HG02798 (cell line): ENCODE measurements at regions not wholly inside any gene's neighbourhood (a gene's known extent, or its start where the extent isn't known, plus 50 kb on each side); places are given as distances from the start of the nearest gene placed in this dataset.

Experiments
- ATAC-seq: cut with Tn5 transposase; IDR thresholded peaks from one replicate; pipeline ENCODE4 v1.9.1; 2021; ENCODE audit warnings: mild to moderate bottlenecking; ENCODE audit not compliant: unreplicated experiment, poor library complexity

DNA sequence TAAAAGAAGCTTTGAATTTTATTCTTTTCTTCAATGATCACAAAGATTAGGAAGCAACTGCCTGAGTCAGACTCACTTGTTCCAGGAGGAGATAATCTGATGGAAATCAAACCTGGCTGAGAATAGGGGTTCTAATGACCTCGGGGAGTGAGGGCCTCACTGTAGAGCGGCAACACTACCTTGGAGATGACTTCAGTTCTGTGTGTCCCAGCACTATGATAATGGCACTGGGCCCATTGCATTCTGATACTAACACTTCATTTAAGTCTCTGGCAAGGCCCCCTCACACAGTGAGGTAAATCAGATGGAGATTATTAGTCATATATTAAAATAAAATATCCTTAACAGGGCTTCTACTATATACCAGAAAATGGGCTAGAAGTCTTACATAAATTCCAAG, 233.3 kb upstream of the EGLN3 start:
- ATAC-seq, result no peak

- no peak for ATAC-seq
Observed at GRCh38 chr14:34183478-34183877, 232.6 kb upstream of the EGLN3 start.

GRCh38 chr14:34181338-34181737, 230.5 kb upstream of the EGLN3 start:
- ATAC-seq, result no peak

DNA sequence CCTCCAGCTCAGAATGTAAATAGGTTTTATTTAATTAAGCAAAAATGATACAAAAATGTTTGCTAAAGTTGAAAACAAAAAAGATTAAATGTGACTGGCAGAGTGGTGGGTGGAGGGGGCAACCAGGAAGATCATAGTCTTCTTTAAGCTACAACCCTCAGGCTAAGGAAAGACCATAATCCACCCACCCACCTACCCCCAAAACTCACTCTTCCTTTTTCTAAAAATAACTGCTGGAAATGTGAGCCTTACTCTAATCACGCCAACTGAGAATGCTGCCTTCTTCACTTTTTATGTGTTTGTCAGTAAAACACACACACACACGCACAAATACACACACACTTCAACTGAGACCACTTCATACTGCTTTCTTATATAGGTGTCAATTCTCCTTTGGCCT, 230.0 kb upstream of the EGLN3 start:
- ATAC-seq, result no peak

- peak; percentile 41 for ATAC-seq
Observed at GRCh38 chr14:34180434-34180833, 229.6 kb upstream of the EGLN3 start.

GRCh38 chr14:34179727-34180126, 228.9 kb upstream of the EGLN3 start:
- no peak for ATAC-seq

DNA sequence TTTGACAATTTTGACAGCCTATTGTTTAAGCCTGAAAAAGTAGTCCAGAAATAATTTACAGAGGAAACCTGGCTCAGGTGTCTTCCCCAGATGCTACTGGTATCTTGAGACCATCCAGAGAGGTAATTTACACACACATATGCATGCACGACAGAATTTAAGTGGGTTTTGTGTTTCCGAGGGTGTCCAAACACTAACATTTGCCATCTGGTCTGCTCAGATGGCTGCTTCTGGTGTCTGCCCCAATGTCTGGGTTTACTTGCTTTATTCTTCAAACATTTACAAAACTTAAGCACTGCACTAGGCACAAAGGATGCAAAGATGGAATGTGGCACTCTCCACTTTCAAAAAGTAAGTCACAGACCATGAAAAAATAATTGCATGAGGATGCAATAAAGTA, 226.6 kb upstream of the EGLN3 start:
- no peak for ATAC-seq

- ATAC-seq, result peak; percentile 37
Observed at GRCh38 chr14:34175574-34175973, 224.7 kb upstream of the EGLN3 start.

DNA sequence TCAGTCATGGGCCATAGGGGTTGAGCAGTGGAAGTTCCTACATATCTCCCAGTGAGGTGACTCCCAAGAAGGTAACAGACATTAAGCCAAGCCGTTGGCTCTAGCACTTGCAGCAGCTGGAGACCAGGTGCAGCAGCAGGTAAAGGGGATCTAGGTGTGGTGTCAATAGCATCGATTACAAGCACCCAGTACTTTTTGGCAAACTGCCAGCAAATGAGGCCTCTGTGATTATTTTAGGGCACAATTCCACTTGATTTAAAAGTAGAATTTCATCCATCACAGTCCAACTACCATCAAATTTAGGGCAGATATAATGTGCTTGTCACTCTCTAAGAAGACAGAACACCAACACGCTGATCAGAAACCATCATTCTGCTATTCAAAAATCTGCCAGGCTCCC, 224.1 kb upstream of the EGLN3 start:
- ATAC-seq, result peak; percentile 6

DNA sequence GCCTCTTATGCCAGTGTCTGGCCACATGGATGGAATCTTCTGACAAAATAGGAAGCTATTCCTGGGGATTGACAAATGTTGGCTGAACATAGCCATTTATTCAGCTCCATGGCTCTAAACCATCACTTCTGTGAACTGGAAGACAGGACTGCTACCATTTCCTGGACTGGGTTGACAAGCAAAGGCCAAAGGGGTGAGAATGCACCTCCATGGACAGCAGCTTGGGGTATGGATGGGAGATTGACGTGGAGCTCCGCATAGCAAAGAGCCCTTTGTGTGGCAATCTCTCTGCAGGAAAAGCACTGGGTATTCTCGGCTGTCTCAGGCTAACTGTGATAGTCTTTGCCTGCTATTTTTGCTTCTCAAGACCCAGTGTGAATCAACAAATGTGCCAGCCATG, 223.0 kb upstream of the EGLN3 start:
- no peak for ATAC-seq

DNA sequence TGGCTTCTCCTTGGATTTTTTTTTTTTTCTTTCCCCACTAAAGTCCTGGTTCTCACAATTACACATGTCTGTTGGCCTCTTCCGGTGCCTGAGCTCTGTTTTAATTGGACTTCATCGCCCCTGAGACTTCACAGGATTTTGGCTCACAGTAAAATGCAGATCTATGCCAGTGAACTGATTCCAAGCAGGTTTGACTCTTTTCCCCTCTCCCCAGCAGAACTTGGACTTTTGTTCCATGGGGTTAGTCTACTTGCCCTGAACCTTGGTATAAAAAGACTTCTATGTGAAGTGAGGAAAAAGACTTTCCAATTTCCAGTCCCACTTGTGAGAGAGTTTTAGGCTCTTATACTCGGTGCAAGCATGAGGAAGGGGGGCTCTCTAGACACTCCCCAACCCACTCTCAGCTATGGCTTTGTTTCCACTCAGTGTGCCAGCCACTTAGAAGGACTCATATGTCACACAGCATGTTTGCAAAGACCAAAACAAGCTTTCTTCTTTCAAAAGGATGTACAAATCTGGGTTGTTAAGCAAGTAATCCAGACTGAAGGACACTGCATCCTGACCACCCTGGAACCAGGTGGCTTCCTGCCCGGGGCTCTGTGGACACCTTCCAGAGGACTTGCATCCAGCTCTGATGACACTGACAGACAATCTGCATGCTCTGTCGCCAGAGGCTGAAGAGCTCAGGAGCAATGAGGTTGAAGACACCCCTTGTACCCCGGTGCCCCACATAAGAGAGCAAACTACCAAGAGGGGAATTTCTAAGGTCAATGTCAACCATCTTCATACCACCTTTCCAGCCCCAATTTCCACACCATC, 221.9 kb upstream of the EGLN3 start:
- no peak for ATAC-seq

GRCh38 chr14:34172173-34172451, 221.2 kb upstream of the EGLN3 start:
- no peak for ATAC-seq

DNA sequence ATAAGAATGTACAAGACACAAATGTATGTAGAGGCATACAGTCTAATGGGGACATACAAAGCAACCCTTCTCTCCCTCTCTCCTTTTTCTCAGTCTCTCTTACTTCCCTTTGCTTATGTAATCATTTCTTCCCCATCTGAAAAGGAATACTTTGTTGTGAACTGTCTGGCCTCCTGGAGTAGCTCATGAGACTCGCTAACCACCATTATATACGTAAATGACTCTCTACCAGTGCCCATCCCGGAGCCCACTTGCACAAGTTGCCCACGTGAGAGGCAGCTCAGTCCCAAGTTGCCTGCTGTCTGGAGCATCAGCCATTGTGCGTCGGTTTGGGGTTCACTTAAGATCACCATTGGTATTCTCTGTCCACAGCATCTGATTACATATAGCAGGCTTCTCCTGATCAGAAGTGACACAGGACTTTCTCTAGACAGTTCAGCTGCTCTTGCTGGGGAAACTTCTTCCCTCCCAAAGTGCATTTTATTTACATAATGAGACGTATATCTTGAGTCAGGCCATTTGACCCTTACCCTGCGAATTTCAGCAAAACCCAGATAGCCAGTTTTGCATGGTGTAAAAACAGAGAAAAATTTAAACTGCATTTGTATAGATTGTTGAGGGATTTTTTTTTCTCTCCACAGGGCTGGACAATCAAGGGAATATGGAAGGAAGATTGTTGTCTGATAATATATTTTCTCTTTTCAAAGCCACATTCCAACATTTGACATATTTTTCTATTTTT, 220.7 kb upstream of the EGLN3 start:
- no peak for ATAC-seq

DNA sequence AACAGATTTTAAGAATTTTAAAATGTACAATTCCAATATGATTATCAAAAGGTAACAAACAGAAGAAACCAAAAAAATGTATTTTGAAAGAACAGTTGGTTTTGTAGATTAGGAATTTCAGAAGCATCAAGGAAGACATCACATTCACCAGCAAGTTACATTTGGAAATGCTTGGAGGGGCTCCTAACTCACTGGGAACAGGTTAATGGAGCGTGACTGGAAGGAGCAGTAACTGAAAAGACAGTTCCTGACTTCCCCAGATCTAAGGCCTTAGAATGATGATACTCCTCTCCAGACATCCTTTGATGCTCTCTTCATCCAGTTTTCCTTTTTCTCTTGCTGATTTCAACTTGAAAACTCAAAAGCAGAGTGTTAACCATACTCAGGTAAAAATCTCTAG, 220.0 kb upstream of the EGLN3 start:
- ATAC-seq, result no peak

GRCh38 chr14:34169561-34169960, 218.7 kb upstream of the EGLN3 start:
- no peak for ATAC-seq

- ATAC-seq, result no peak
Observed at GRCh38 chr14:34168656-34169055, 217.8 kb upstream of the EGLN3 start.

- ATAC-seq, result no peak
Observed at GRCh38 chr14:34165847-34166350, 215.0 kb upstream of the EGLN3 start.

DNA sequence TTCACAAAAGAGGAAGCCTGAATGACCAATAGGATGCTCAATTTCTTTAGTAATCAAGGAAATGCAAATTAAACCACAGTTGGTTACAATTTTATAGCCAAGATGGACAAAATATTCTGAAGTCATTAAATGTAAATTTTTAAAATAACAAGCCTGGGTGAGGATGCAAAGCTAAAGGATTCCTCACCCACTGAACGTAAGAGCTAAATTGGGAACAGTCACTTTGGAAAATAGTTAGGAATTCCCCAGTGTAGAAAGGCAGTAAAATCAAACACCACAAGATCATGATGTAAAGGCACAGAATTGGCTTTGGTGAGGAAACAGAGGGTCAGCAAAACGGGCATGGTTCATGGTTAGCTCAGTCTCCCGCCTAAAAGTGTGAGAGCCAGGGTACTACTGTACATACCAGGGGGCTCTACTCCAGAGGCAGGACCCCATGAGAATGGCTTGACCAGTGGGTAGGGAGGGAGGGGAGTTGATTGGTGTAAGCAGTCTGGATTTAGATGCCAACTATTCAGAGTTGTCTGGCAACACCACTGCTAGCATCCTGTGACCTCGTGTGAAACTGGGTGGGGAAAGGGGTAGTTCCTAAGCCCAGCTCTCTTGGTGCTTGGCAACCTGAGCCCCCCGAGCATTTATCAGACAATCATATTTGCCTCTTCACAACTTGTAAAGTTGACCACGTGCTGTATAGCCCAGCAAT, 213.4 kb upstream of the EGLN3 start:
- no peak for ATAC-seq

DNA sequence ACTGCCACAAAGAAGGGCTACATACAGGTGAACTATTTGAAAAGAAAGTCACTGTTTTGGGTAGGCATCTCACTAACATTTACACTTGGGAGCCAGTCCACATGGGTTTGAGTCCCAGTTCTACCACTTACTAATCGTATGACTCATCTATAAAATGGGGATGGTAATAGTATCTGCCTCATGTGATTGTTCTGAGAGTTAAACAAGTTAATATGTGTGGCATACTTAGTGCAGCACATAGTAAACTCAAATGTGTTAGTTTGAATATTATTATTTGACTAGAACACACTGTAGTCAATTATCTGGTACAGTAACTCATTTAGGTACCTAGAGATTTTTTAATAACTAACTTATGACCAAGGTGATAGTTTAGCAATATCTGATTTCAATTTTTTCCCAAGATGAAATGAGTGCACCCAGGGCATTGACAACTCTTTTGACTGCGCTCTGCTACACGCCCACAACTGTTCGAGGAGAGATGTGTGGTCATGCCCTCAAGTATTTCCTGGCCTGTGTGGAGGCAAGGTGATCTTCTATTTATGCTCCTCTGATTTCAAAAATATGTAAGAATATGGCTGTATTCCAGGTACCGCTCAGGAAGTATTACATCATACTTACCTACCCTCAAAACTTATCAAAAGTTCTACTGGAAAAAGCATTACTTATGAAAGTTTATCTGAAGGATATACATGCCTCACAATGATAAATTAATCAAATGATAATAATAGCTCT, 210.6 kb upstream of the EGLN3 start:
- ATAC-seq, result no peak

GRCh38 chr14:34160619-34161018, 209.7 kb upstream of the EGLN3 start:
- ATAC-seq, result no peak

GRCh38 chr14:34157651-34158050, 206.8 kb upstream of the EGLN3 start:
- ATAC-seq, result no peak
